ENCODE measurements at regions not wholly inside any gene's neighbourhood (a gene's known extent, or its start where the extent isn't known, plus 50 kb on each side); places are given as distances from the start of the nearest gene placed in this dataset.

GRCh38 chr5:174198541-174198940 lies 153.0 kb downstream of the NSG2 start:
- Histone ChIP-seq H3K4me3 (ENCODE audit: extremely low read depth in 1 of 4, insufficient read depth in 2 of 4, low read depth in 3 of 4, low read length in 4 of 4) (no peak overlapping the region), H4K20me1 (replicated peaks in 1 of 2; ENCODE audit: control insufficient read depth in 1 of 2, insufficient read depth in 2 of 2, low read length in 2 of 2) (no peaks in the 10 kb centered on the region), H2BK15ac (ENCODE audit: low read length) (no peak overlapping the region), H3K14ac (ENCODE audit: insufficient read length) (no peak overlapping the region), H2BK120ac (replicated peaks; ENCODE audit: low read depth, low read length) (no peak overlapping the region), H3K9ac (replicated peaks in 1 of 4; ENCODE audit: extremely low read depth in 1 of 4, low read depth in 3 of 4, low read length in 3 of 4) (no peak overlapping the region), H3K79me1 (ENCODE audit: low read depth, low read length) (no peaks in the 10 kb centered on the region), H3K4me2 (ENCODE audit: insufficient read depth in 1 of 2, low read depth in 2 of 2, low read length in 2 of 2) (no peak overlapping the region), H2BK20ac (ENCODE audit: low read length) (no peak overlapping the region), H3K36me3 (ENCODE audit: control insufficient read depth in 2 of 4, insufficient read depth in 4 of 4, low read length in 3 of 4) (no peaks in the 10 kb centered on the region), H3K27ac (ENCODE audit: low read depth, low read length) (no peak overlapping the region), H2AFZ (ENCODE audit: low read length) (no peak overlapping the region), H3K79me2 (ENCODE audit: control insufficient read depth in 1 of 2, insufficient read depth in 2 of 2, low read length in 2 of 2) (no peaks in the 10 kb centered on the region), H3K27me3 (replicated peaks in 1 of 4; ENCODE audit: control insufficient read depth in 3 of 4, extremely low read depth in 1 of 4, insufficient read depth in 3 of 4, low read length in 3 of 4) (no peaks in the 10 kb centered on the region), H3K4ac (replicated peaks; ENCODE audit: insufficient read length, low read depth, low read length) (no peak overlapping the region), H4K5ac (ENCODE audit: insufficient read length, low read depth, low read length) (no peak overlapping the region), H3K18ac (ENCODE audit: extremely low read depth, low read length) (no peak overlapping the region), H2BK12ac (ENCODE audit: low read depth, low read length) (no peak overlapping the region), H4K91ac (replicated peaks; ENCODE audit: insufficient read length, low read length) (no peak overlapping the region), H3K23ac (ENCODE audit: insufficient read length) (no peak overlapping the region), H2AK5ac (ENCODE audit: low read depth, low read length) (no peak overlapping the region), H3K4me1 (replicated peaks in 1 of 4; ENCODE audit: control insufficient read depth in 3 of 4, insufficient read depth in 4 of 4, low read length in 3 of 4) (peaks cover 0 to 8% (median 3%) of the 10 kb centered on the region in 4 experiments; a peak in 4 of 7 replicates), H3K9me3 (ENCODE audit: insufficient read depth in 2 of 2, low read depth in 1 of 2, low read length in 1 of 2) (no peaks in the 10 kb centered on the region), H4K8ac (ENCODE audit: extremely low read depth, insufficient read depth, low read length) (no peak overlapping the region), H3K23me2 (ENCODE audit: low read depth, low read length) (no peaks in the 10 kb centered on the region), H3K56ac (replicated peaks; ENCODE audit: insufficient read length, low read depth, low read length) (no peak overlapping the region), H2BK5ac (ENCODE audit: low read depth, low read length) (no peak overlapping the region)
- FAIRE-seq (no peak), DNase-seq (ENCODE audit: low read depth in 1 of 2, low spot score in 2 of 2) (no peak)
- 87% methylated on average over 8 of the region's 8 CpGs; no CpG with 5 or more reads in 1 of the 2 experiments for WGBS, 2 experiments (ENCODE audit: extremely low coverage in 1 of 2, insufficient coverage in 1 of 2, insufficient read length in 1 of 2, insufficient replicate concordance in 2 of 2, low coverage in 1 of 2, low lambda C conversion rate in 2 of 2, missing lambda C conversion rate in 1 of 2)
- CTCF ChIA-PET (ENCODE audit: partially characterized antibody): interaction anchor here (1.1 kb wide), 1 partner anchor 12 kb away, joined by 3 read pairs; no protein-coding TSS in a partner anchor
- POLR2A ChIA-PET (ENCODE audit: partially characterized antibody): no interaction called here
- TF ChIP-seq YY1 (IDR thresholded peaks at IDR 0.05; ENCODE audit: low read depth, low read length): no peak
- no peak for TF ChIP-seq ATF2 (IDR thresholded peaks at IDR 0.05; ENCODE audit: low read length)
- TF ChIP-seq SIN3A (conservative IDR thresholded peaks at IDR 0.05 in 1 of 2, IDR thresholded peaks at IDR 0.05 in 1 of 2; ENCODE audit: low read depth in 1 of 2, low read length in 2 of 2): no peak
- TF ChIP-seq KDM5A (IDR thresholded peaks at IDR 0.05; ENCODE audit: low read length): no peak
- no peak for TF ChIP-seq POU5F1 (IDR thresholded peaks at IDR 0.05; ENCODE audit: low read depth, low read length)
- no peak for TF ChIP-seq EZH2 (IDR thresholded peaks at IDR 0.05; ENCODE audit: low read depth, low read length, severe bottlenecking)
- no peak for TF ChIP-seq TEAD4 (IDR thresholded peaks at IDR 0.05; ENCODE audit: low read depth, low read length)
- no peak for TF ChIP-seq E2F6 (IDR thresholded peaks at IDR 0.05)
